MG63 (cell line): ENCODE measurements at regions not wholly inside any gene's neighbourhood (a gene's known extent, or its start where the extent isn't known, plus 50 kb on each side); places are given as distances from the start of the nearest gene placed in this dataset.
"Not testable (repeated sequence)": the region's sequence is repeated elsewhere in the genome, so short reads cannot be mapped to it uniquely, and the experiment has no call there.

Experiments used
- DNase-seq: peaks from one replicate; pipeline ENCODE4 v3.0.0-alpha.2; 2020
- H3K27me3 ChIP-seq: fragments of 250-450 bp; sonication (Bioruptor Pico); 2 replicates; pipeline ENCODE4 v1.5.1; 2020; ENCODE audit warnings: mild to moderate bottlenecking, moderate library complexity
- H3K36me3 ChIP-seq: fragments of 250-450 bp; sonication (Bioruptor Pico); 2 replicates; pipeline ENCODE4 v1.5.1; 2020; ENCODE audit warnings: mild to moderate bottlenecking, moderate library complexity
- H3K4me3 ChIP-seq: fragments of 250-450 bp; sonication (Bioruptor Pico); 2 replicates; pipeline ENCODE4 v1.5.1; 2020; ENCODE audit warnings: mild to moderate bottlenecking, moderate library complexity
- H3K9me3 ChIP-seq: fragments of 250-450 bp; sonication (Bioruptor Pico); 2 replicates; pipeline ENCODE4 v1.5.1; 2020; ENCODE audit warnings: mild to moderate bottlenecking, moderate library complexity

DNA sequence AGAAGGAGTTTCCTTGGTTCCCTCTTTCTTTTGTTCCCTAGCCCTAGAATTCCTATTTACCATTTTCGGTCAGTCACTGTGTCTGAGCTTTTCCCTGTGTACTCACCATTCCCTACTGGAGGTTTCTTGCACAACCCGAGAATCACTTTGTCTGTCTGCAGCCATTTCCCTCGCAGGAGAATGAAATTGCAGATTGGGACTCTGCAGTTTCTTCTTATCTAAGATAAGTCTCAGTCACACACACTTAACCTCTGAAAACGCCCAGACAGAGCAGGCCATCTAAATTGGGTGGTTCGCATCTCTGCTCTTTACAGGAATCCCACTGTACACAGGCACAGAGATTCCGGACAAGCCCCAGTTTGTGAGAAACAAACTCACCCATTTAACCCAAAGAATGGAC, 58.6 kb upstream of the CNTNAP2 start:
- Histone ChIP-seq H3K9me3 (no peaks in the 10 kb centered on the region), H3K27me3 (no peaks in the 10 kb centered on the region), H3K4me3 (no peak overlapping the region), H3K36me3 (no peaks in the 10 kb centered on the region)
- DNase-seq: no peak

DNA sequence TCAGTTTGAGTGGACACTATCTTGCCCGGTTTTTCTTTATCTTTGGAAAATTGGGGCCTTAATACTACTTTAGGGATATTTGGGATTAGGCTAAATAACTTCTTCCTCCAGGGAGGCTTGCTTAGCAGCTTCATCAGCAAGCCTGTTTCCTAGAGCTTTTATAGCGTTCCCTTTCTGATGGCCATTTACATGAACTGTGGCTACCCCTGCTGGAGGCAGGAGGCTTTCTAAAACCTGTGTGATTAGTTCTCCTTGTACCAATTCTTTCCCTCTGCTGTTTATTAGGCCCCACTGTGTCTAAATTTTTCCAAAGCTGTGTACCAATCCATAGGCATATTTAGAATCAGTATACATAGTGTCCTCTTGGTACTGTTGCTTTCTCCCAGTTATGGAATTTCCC, 61.7 kb upstream of the CNTNAP2 start:
- H3K9me3 ChIP-seq: no peaks in the 10 kb centered on the region
- H3K27me3 ChIP-seq: no peaks in the 10 kb centered on the region
- H3K4me3 ChIP-seq: no peak overlapping the region
- no peaks in the 10 kb centered on the region for H3K36me3 ChIP-seq
- no peak for DNase-seq

DNA sequence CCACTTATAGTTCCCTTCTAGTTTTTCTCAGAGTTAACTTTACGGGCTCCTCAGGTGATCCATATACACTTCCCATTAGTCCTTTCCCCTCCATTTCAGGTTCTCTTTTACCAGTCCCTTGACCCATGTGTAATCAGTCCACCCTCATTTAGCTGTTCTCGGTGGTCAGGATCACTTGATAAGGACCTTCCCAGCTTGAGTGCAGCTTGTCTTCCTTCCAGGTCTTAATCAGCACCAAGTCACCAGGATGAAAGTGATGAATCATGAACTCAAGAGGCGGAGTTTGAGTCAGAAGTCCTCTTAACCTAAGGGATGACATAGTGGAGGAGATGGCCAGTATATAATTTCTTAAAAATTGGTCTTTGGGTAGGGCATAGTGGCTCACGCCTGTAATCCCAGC, 63.1 kb upstream of the CNTNAP2 start:
- DNase-seq: peak; percentile 1
- Histone ChIP-seq H3K36me3 (no peaks in the 10 kb centered on the region), H3K4me3 (no peak overlapping the region), H3K27me3 (no peaks in the 10 kb centered on the region), H3K9me3 (no peaks in the 10 kb centered on the region)

DNA sequence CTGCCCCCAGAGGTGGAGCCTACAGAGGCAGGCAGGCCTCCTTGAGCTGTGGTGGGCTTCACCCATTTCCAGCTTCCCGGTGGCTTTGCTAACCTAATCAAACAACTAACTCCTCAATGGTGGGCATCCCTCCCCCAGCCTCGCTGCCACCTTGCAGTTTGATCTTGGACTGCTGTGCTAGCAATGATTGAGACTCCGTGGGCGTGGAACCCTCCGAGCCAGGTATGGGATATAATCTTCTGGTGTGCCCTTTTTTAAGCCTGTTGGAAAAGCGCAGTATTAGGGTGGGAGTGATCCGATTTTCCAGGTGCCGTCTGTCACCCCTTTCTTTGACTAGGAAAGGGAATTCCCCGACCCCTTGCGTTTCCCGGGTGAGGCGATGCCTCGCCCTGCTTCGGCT, 73.3 kb upstream of the CNTNAP2 start:
- H3K27me3 ChIP-seq, DNase-seq, H3K4me3 ChIP-seq, H3K36me3 ChIP-seq, H3K9me3 ChIP-seq: not testable (repeated sequence)

DNA sequence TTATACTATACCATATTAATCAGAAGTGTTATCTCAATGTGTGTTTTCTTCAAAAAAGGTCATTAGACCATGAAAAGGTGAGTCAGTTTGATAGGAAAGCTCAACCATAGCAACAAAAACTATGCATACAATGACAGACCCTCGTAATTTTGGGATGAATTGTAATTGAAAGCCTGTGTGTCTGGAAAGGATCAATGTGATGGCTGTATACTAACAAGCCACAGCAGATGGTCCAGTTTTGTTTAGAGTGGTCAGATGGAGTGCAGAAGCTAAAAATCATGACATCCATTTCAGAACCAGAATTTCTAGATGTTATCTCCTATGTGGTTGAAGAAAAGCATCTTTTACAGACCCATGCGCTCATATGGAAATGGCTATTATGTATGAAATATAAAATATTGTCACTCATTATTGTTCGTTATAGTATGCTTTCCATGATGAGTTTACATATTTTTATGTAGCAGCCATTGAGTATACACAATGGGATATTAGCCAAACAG, 88.3 kb upstream of the CNTNAP2 start:
- no peaks in the 10 kb centered on the region for H3K27me3 ChIP-seq
- H3K36me3 ChIP-seq: no peaks in the 10 kb centered on the region
- no peak for DNase-seq
- no peak overlapping the region for H3K4me3 ChIP-seq
- H3K9me3 ChIP-seq: no peaks in the 10 kb centered on the region

DNA sequence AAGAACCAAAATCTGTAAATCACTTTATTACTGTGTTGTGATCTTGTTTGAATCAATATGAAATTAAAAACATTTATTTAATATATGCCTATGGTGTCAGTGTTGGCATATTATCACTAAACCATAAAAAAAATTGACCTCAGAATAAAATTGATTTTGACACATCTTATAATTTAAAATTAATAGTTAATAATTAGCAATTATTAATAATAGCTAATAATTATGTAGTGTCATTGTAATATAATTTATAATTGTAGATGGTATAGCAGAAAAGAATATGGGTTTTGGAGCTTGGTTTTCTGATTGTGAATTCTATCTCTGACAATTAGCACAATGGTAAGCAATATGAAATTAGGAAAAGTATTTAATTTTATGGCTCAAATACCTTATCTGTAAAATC, 89.4 kb upstream of the CNTNAP2 start:
- no peaks in the 10 kb centered on the region for H3K27me3 ChIP-seq
- H3K36me3 ChIP-seq: no peaks in the 10 kb centered on the region
- H3K4me3 ChIP-seq: no peak overlapping the region
- no peaks in the 10 kb centered on the region for H3K9me3 ChIP-seq
- no peak for DNase-seq

DNA sequence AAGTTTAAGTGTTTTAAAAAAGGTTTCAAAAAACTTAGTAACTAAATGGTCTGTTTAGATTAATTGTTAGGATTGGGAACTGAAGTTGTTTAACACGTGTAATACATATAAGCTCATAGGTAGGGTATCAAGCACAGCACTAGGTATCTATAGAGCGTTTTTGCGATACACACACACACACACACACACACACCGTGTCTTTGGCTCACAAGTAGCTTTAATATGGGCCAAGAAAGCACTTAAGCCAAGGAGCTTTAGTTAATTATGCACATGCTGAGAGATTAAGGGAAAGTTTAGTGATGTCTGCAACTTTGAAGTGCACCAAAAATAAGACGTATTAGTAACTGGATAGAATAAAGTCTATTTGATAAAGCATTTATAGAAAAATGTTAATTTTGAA, 93.8 kb upstream of the CNTNAP2 start:
- no peaks in the 10 kb centered on the region for H3K36me3 ChIP-seq
- no peak overlapping the region for H3K4me3 ChIP-seq
- no peak for DNase-seq
- no peaks in the 10 kb centered on the region for H3K27me3 ChIP-seq
- H3K9me3 ChIP-seq: no peaks in the 10 kb centered on the region

DNA sequence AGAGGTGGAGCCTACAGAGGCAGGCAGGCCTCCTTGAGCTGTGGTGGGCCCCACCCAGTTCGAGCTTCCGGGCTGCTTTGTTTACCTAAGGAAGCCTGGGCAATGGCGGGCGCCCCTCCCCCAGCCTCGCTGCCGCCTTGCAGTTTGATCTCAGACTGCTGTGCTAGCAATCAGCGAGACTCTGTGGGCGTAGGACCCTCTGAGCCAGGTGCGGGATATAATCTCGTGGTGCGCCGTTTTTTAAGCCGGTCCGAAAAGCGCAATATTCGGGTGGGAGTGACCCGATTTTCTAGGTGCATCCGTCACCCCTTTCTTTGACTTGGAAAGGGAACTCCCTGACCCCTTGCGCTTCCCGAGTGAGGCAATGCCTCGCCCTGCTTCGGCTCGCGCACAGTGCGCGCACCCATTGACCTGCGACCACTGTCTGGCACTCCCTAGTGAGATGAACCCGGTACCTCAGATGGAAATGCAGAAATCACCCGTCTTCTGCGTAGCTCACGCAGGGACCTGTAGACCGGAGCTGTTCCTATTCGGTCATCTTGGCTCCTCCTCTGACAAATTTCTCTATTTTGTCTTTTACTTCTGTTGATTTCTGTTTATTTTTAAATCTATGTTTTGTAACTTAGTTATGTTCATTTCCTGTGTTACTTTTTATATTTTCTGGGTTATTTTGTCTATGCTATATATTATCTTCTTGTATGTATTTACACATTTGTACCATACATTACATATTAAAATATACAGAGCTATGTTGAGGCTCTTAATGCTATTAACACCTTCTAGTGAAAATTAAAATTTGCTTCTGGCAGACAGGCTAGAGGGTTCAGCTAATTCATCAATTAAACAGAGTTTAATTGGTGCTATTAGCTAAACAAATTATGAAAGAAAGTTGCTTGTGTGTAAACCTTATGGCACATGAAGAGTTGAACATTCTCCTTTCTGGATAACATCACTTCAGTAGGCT, 97.3 kb upstream of the CNTNAP2 start:
- H3K9me3 ChIP-seq, H3K36me3 ChIP-seq, DNase-seq, H3K4me3 ChIP-seq, H3K27me3 ChIP-seq: not testable (repeated sequence)

DNA sequence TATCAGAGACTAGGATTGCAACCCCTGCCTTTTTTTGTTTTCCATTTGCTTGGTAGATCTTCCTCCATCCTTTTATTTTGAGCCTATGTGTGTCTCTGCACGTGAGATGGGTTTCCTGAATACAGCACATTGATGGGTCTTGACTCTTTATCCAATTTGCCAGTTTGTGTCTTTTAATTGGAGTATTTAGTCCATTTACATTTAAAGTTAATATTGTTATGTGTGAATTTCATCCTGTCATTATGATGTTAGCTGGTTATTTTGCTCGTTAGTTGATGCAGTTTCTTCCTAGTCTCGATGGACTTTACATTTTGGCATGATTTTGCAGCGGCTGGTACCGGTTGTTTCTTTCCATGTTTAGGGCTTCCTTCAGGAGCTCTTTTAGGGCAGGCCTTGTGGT, 99.2 kb upstream of the CNTNAP2 start:
- not testable (repeated sequence) for DNase-seq, H3K4me3 ChIP-seq, H3K9me3 ChIP-seq, H3K27me3 ChIP-seq, H3K36me3 ChIP-seq

DNA sequence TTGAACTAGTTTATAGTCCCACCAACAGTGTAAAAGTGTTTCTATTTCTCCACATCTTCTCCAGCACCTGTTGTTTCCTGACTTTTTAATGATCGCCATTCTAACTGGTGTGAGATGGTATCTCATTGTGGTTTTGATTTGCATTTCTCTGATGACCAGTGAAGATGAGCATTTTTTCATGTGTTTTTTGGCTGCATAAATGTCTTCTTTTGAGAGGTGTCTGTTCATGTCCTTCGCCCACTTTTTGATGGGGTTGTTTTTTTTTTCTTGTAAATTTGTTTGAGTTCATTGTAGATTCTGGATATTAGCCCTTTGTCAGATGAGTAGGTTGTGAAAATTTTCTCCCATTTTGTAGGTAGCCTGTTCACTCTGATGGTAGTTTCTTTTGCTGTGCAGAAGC, 102.4 kb upstream of the CNTNAP2 start:
- not testable (repeated sequence) for H3K27me3 ChIP-seq, H3K9me3 ChIP-seq, H3K4me3 ChIP-seq, DNase-seq, H3K36me3 ChIP-seq

DNA sequence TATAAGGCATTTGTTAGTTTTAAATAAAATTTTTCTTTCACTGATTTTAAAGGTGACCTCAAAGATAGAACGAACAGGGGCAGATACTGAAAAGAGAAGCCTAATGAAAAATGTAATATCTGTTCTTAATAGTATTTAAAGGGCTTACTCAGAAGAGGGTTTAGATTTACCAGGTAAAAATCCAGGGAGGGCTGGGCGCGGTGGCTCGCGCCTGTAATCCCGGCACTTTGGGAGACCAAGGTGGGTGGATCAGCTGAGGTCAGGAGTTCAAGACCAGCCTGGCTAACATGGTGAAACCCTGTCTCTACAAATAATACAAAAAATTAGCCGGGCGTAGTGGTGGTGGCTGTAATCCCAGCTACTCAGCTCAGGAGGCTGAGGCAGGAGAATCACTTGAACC, 108.3 kb upstream of the CNTNAP2 start:
- no peak overlapping the region for H3K4me3 ChIP-seq
- no peaks in the 10 kb centered on the region for H3K9me3 ChIP-seq
- H3K36me3 ChIP-seq: no peaks in the 10 kb centered on the region
- DNase-seq: no peak
- H3K27me3 ChIP-seq: no peaks in the 10 kb centered on the region

DNA sequence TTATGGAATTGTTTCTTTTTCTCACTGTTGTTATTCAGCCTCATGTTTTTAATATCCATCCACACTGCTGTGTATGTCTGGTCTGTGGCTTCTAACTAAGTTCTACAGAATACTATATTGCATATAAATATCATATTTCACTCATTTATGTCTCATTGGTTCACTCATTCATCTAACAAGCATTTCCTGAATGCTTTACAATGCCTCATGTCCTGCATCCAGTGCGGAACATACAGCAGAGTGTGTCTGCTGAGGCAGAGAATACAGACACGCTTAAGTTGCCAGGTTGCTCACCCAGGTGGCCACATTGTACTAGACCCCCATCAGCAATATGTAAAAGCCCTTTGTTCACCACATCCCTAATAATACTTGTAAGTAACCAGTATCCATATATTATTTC, 111.8 kb upstream of the CNTNAP2 start:
- no peak for DNase-seq
- Histone ChIP-seq H3K9me3 (no peaks in the 10 kb centered on the region), H3K4me3 (no peak overlapping the region), H3K36me3 (no peaks in the 10 kb centered on the region), H3K27me3 (no peaks in the 10 kb centered on the region)

DNA sequence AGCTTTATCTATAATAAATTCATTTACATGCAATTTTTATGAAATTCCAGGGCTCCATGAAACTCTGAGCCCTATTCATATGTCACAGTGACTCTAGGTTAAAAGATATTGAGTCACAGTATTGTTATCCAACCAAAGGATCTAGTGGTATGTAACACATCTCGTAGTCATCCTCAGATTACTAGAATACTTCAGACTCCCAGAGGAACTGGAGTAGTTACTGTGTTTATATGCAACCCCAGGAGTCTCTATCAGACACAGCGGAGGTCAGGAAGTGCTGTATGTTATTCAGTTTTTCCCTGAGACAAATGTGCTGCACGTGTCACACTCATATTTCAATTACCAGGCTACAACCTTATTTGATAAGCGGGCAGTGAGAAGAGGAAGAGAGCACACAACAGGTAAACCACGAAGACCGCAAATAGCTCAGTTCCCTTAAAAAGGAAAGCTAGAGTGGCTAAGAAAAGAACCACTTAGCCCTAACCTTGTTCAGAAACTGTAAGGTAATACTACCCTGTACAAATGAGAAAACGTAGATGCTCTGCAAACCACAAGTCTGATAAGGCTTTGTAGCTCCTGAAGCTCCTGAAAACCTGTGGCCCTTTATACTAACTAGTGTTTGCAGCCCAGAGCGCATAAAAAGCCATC, 114.0 kb upstream of the CNTNAP2 start:
- Histone ChIP-seq H3K4me3 (no peak overlapping the region), H3K9me3 (no peaks in the 10 kb centered on the region), H3K36me3 (no peaks in the 10 kb centered on the region), H3K27me3 (no peaks in the 10 kb centered on the region)
- DNase-seq: no peak

DNA sequence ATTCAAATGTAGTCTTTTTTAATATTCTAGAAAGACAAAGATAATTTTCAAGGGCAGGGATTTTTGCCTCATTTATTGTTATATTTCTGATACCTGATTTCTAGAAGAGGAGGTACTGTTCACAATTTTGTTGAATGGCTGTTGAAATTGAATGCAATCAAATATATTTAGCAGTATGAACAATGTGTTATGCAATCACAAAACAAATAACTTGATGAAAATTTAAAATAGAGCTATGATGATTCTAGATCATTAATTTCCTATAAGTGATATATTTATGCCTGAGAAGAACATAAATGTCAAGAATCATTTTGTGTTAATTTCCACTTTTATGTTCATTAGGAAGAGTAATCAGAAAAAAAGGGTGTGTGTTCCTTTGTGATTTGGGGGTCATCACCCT, 114.6 kb upstream of the CNTNAP2 start:
- Histone ChIP-seq H3K36me3 (no peaks in the 10 kb centered on the region), H3K4me3 (no peak overlapping the region), H3K27me3 (no peaks in the 10 kb centered on the region), H3K9me3 (no peaks in the 10 kb centered on the region)
- no peak for DNase-seq

DNA sequence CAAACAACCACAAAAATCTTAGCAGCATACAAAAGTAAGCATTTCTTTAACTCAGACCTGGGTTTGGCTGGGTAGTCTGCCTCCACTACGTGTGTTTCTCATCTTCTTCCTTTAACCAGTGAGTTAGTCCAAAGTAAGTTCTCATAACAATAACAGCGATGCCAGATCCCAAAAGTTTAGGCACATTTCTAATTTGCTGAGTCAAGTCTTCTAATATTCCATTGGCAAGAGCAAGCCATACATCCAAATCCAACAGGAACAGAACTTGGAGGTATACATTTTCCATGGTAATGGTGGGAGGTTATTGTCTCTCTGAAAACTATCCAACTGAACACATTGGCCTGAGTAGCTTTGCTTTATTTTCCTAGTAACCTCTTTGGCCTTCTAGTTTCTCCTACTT, 115.7 kb upstream of the CNTNAP2 start:
- Histone ChIP-seq H3K9me3 (no peaks in the 10 kb centered on the region), H3K4me3 (no peak overlapping the region), H3K36me3 (no peaks in the 10 kb centered on the region), H3K27me3 (no peaks in the 10 kb centered on the region)
- DNase-seq: no peak

DNA sequence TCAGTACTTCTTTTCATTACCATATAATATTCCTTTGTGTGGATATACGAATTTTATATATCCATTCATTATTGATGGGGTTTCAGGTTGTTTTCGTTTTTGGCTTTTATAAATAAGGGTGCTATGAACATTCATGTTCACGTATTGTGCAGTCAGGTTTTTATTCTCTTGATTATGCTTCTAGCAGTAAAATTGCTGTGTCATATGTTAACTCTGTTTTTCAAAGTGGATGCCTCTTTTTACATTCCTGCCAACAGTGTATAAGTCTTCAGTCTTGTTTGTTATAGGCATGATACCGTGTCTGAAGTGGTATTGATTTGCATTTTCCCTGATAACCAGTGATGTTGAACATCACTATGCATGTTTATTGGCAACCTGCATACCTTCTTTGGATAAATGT, 127.1 kb upstream of the CNTNAP2 start:
- Histone ChIP-seq H3K9me3 (no peaks in the 10 kb centered on the region), H3K4me3 (no peak overlapping the region), H3K36me3 (no peaks in the 10 kb centered on the region), H3K27me3 (no peaks in the 10 kb centered on the region)
- DNase-seq: no peak

DNA sequence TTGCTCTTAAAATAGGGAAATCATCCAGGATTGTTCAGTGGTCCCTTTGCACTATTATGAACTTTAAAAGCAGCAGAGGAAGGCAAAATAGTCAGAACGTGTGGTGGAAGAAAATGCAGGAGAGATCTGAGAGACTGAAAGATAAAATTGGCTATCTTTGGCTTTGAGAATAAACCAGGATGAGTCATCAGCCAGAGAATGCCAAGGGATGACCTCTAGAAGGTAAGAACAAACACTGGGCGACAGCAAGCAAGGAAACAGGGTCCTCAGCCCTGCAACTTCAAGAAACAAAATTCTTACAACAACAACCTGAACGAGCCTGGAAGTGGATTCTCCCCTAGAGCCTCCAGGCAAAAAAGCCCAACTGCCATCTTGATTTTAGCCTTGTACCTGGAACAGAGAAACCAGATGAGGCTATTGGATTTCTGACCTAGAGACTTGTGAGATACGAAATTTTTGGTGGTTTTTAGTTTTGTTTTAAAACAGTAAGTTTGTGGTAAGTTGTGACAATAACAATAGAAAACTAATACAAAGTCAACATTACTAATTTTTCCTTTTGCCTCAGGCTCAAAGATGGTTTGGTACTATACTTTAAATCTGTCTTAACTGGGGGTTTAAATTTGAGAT, 130.2 kb upstream of the CNTNAP2 start:
- H3K9me3 ChIP-seq: no peaks in the 10 kb centered on the region
- H3K4me3 ChIP-seq: no peak overlapping the region
- no peak for DNase-seq
- no peaks in the 10 kb centered on the region for H3K27me3 ChIP-seq
- H3K36me3 ChIP-seq: no peaks in the 10 kb centered on the region
